ACC112 (cell line): ENCODE measurements at regions not wholly inside any gene's neighbourhood (a gene's known extent, or its start where the extent isn't known, plus 50 kb on each side); places are given as distances from the start of the nearest gene placed in this dataset.
A peak's percentile ranks its signal among the peaks of the same experiment; 100 is the strongest.

Source experiments
- H2AFZ ChIP-seq: fragments of 200-600 bp; sonication (generic); one replicate; pipeline ENCODE4 v1.6.0; 2017; ENCODE audit warnings: antibody characterized with exemption, low read length; ENCODE audit not compliant: unreplicated experiment
- H3K27ac ChIP-seq: fragments of 200-600 bp; sonication (generic); 2 replicates; pipeline ENCODE4 v1.5.1; 2014; ENCODE audit warnings: low read depth, mild to moderate bottlenecking, antibody characterized with exemption, low read length, moderate library complexity
- H3K27me3 ChIP-seq: fragments of 200-600 bp; sonication (generic); 2 replicates; pipeline ENCODE4 v1.6.1; 2014; ENCODE audit warnings: mild to moderate bottlenecking, antibody characterized with exemption, low read length, moderate library complexity, mixed read lengths; ENCODE audit not compliant: insufficient read depth
- H3K36me3 ChIP-seq: fragments of 200-600 bp; sonication (generic); 2 replicates; pipeline ENCODE4 v1.6.1; 2016; ENCODE audit warnings: mild to moderate bottlenecking, antibody characterized with exemption, low read length, moderate library complexity, mixed read lengths; ENCODE audit not compliant: insufficient read depth
- H3K4me1 ChIP-seq: fragments of 200-600 bp; sonication (generic); one replicate; pipeline ENCODE4 v1.6.1; 2016; ENCODE audit warnings: low read length, mixed read lengths; ENCODE audit not compliant: insufficient read depth, unreplicated experiment, control insufficient read depth
- H3K4me3 ChIP-seq: fragments of 200-600 bp; sonication (generic); 2 replicates; pipeline ENCODE4 v1.5.1; 2014; ENCODE audit warnings: mild to moderate bottlenecking, low read depth, low read length
- H3K79me2 ChIP-seq: fragments of 200-600 bp; sonication (generic); one replicate; pipeline ENCODE4 v1.6.0; 2016; ENCODE audit warnings: low read length; ENCODE audit not compliant: control insufficient read depth, unreplicated experiment, insufficient read depth

GRCh38 chr4:27568236-27568951 is 707.8 kb downstream of the STIM2 start:
- Histone ChIP-seq H3K27ac (no peak overlapping the region), H3K36me3 (no peaks in the 10 kb centered on the region), H3K4me3 (no peak overlapping the region), H3K4me1 (no peaks in the 10 kb centered on the region), H2AFZ (no peak overlapping the region), H3K27me3 (no peaks in the 10 kb centered on the region), H3K79me2 (no peaks in the 10 kb centered on the region)

DNA sequence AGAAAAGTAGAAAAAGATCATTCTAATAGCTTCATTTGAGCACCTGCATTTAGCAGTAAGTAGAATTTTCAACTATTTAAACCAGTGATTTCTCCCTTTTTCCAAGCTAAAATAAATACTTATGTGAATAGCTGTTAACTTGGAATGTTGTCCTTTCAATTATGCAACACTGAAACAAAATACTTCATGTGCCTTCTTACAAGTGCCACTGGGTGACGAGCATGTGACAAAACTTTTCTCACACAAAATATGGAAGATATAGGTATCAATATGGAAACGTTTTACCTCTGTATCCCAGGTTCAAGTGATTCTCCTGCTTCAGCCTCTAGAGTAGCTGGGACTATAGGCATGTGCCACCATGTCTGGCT is 708.3 kb downstream of the STIM2 start:
- no peak overlapping the region for H2AFZ ChIP-seq
- no peak overlapping the region for H3K27ac ChIP-seq
- H3K79me2 ChIP-seq, result no peaks in the 10 kb centered on the region
- no peaks in the 10 kb centered on the region for H3K36me3 ChIP-seq
- no peaks in the 10 kb centered on the region for H3K27me3 ChIP-seq
- no peaks in the 10 kb centered on the region for H3K4me1 ChIP-seq
- no peak overlapping the region for H3K4me3 ChIP-seq

DNA sequence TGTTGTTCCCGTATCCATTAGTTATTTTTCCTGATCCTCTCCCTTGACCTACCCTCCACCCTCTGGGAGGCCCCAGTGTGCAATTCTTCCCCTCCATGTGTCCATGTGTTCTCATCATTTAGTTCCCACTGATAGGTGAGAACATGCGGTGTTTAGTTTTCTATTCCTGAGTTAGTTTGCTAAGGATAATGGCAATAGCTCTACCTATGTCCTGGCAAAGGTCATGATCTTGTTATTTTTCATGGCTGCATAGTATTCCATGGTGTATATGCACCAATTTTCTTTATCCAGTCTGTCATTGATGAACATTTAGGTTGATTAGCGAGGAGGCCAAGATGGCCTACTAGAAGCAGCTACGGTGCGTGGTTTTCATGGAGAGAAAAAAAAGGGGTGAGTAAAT is 714.1 kb downstream of the STIM2 start:
- Histone ChIP-seq H3K4me3 (no peak overlapping the region), H2AFZ (no peak overlapping the region), H3K27me3 (no peaks in the 10 kb centered on the region), H3K79me2 (no peaks in the 10 kb centered on the region), H3K4me1 (no peaks in the 10 kb centered on the region), H3K27ac (no peak overlapping the region), H3K36me3 (no peaks in the 10 kb centered on the region)

DNA sequence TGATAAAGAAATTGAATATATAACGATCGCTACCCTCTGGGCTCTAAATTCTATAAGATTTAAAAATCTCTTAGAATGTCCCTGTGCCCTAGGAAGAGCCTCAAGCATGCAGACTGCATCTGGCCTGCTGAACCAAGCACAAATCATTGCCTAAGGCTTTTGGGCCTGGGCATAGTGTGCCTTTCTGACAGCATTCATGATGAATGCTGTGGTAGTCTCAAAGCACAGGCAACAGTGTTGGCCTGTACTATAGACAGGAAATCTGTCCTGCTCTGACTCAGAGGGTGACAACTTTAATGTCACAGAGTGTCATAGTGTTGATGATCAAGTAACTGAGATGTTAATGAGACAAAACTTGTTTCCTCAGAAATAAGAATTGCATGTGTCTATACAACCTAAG is 717.3 kb downstream of the STIM2 start:
- Histone ChIP-seq H3K4me1 (no peaks in the 10 kb centered on the region), H3K4me3 (no peak overlapping the region), H2AFZ (no peak overlapping the region), H3K27ac (no peak overlapping the region), H3K27me3 (no peaks in the 10 kb centered on the region), H3K79me2 (no peaks in the 10 kb centered on the region), H3K36me3 (no peaks in the 10 kb centered on the region)

GRCh38 chr4:27592738-27593137 is 732.1 kb downstream of the STIM2 start:
- Histone ChIP-seq H3K4me3 (peak overlapping the region; percentile 31), H3K36me3 (no peaks in the 10 kb centered on the region), H3K27me3 (no peaks in the 10 kb centered on the region), H3K27ac (no peak overlapping the region), H3K4me1 (no peaks in the 10 kb centered on the region), H2AFZ (no peak overlapping the region), H3K79me2 (no peaks in the 10 kb centered on the region)

- H3K79me2 ChIP-seq, result no peaks in the 10 kb centered on the region
- no peaks in the 10 kb centered on the region for H3K27me3 ChIP-seq
- no peaks in the 10 kb centered on the region for H3K36me3 ChIP-seq
- H3K27ac ChIP-seq, result no peak overlapping the region
- no peak overlapping the region for H2AFZ ChIP-seq
- no peak overlapping the region for H3K4me3 ChIP-seq
- H3K4me1 ChIP-seq, result no peaks in the 10 kb centered on the region
Observed at GRCh38 chr4:27594922-27595321, 734.3 kb downstream of the STIM2 start.

GRCh38 chr4:27595571-27596360 is 735.1 kb downstream of the STIM2 start:
- H2AFZ ChIP-seq, result no peak overlapping the region
- no peaks in the 10 kb centered on the region for H3K27me3 ChIP-seq
- H3K4me1 ChIP-seq, result no peaks in the 10 kb centered on the region
- no peaks in the 10 kb centered on the region for H3K79me2 ChIP-seq
- H3K36me3 ChIP-seq, result no peaks in the 10 kb centered on the region
- no peak overlapping the region for H3K27ac ChIP-seq
- no peak overlapping the region for H3K4me3 ChIP-seq

DNA sequence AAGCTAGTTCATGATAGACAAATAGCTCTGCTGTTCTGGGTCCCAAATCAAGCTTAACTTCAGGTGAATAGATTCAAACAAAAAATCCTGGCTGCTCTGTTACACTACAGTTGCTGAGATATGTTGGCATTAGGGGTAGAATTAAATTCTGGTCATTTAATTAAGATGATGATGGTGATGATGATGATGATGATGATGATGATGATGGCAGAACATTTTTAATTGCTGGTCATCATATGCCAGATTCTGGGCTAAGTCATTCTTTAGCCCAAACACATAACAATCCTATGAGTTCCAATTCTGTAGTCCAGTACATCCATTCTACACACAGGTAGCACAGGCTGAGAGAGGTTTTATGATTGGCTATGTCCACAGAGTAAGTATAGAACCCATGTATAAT is 741.5 kb downstream of the STIM2 start:
- Histone ChIP-seq H2AFZ (no peak overlapping the region), H3K36me3 (no peaks in the 10 kb centered on the region), H3K27ac (no peak overlapping the region), H3K4me1 (no peaks in the 10 kb centered on the region), H3K27me3 (no peaks in the 10 kb centered on the region), H3K4me3 (no peak overlapping the region), H3K79me2 (no peaks in the 10 kb centered on the region)

GRCh38 chr4:27604692-27605091 is 744.1 kb downstream of the STIM2 start:
- H3K4me1 ChIP-seq, result no peaks in the 10 kb centered on the region
- H2AFZ ChIP-seq, result no peak overlapping the region
- H3K36me3 ChIP-seq, result no peaks in the 10 kb centered on the region
- no peaks in the 10 kb centered on the region for H3K27me3 ChIP-seq
- H3K4me3 ChIP-seq, result no peak overlapping the region
- no peak overlapping the region for H3K27ac ChIP-seq
- H3K79me2 ChIP-seq, result no peaks in the 10 kb centered on the region

DNA sequence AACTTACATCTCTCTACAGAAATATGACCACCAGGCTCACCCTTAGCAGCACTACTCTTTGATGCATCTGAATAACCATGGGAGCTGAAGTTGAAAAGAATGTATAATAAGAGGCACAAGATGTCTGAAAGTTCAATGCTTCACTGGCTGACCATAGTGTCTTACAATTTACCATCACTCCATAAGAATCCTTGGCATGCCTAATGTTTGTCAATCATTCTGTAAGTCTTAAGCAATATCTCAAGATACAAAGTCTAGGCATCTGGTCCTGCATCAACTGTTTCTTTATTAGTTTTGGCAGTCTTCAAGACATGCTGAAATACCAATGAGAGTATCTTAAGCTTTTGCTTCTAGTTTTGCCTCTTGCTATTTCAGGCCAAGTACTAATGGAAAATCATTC is 755.5 kb downstream of the STIM2 start:
- H3K36me3 ChIP-seq, result no peaks in the 10 kb centered on the region
- no peaks in the 10 kb centered on the region for H3K79me2 ChIP-seq
- H2AFZ ChIP-seq, result no peak overlapping the region
- H3K27ac ChIP-seq, result no peak overlapping the region
- H3K27me3 ChIP-seq, result peaks cover 6% of the 10 kb centered on the region
- no peak overlapping the region for H3K4me3 ChIP-seq
- H3K4me1 ChIP-seq, result no peaks in the 10 kb centered on the region

- H3K27ac ChIP-seq, result no peak overlapping the region
- H3K4me1 ChIP-seq, result no peaks in the 10 kb centered on the region
- no peaks in the 10 kb centered on the region for H3K79me2 ChIP-seq
- H3K36me3 ChIP-seq, result no peaks in the 10 kb centered on the region
- H3K4me3 ChIP-seq, result no peak overlapping the region
- peaks cover 6% of the 10 kb centered on the region for H3K27me3 ChIP-seq
- no peak overlapping the region for H2AFZ ChIP-seq
Observed at GRCh38 chr4:27619435-27619834, 758.8 kb downstream of the STIM2 start.
